Peyer's patch (tissue), 4 donors: ENCODE measurements at regions not wholly inside any gene's neighbourhood (a gene's known extent, or its start where the extent isn't known, plus 50 kb on each side); places are given as distances from the start of the nearest gene placed in this dataset.

Source experiments
- POLR2A ChIP-seq, 2 donors: fragments of 450-650 bp; IDR thresholded peaks; one replicate each; pipeline ENCODE4 v1.5.1; 2017; ENCODE audit warnings: antibody characterized with exemption in 2 of 2, mild to moderate bottlenecking in 2 of 2, moderate library complexity in 2 of 2
- TF ChIP-seq, protein P1 (sequence below), 6 experiments: fragments of 450-650 bp in 4 of 6; fragments of 200-600 bp in 2 of 6; sonication (generic) in 1 of 6; IDR thresholded peaks; one replicate each; pipeline ENCODE4 v1.5.1; 2017 to 2019; ENCODE audit warnings: antibody characterized with exemption in 6 of 6, mild to moderate bottlenecking in 3 of 6, moderate library complexity in 1 of 6

DNA sequence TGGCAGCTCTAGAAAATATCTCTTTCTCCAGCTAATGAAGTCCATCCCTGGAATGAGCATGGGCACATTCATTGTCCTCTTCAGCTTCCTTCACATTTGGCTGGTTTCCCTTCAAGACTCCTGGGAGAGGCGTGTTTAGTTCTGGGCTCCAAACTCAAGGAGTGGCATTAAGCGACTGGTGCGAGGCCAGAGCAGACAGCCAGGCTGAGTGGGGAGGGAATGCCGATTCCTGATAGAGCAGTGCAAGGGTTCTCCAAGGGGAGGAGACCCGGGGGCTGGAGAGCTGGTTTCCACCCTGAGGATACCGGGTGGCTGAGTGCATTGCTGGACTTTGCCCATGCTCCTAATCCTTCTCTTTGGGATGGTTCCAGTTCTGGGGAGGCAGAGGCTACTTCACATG is 372.1 kb downstream of the RPS24 start:
- TF ChIP-seq POLR2A (IDR thresholded peaks at IDR 0.05) = no peak
- TF ChIP-seq, protein P1, sequence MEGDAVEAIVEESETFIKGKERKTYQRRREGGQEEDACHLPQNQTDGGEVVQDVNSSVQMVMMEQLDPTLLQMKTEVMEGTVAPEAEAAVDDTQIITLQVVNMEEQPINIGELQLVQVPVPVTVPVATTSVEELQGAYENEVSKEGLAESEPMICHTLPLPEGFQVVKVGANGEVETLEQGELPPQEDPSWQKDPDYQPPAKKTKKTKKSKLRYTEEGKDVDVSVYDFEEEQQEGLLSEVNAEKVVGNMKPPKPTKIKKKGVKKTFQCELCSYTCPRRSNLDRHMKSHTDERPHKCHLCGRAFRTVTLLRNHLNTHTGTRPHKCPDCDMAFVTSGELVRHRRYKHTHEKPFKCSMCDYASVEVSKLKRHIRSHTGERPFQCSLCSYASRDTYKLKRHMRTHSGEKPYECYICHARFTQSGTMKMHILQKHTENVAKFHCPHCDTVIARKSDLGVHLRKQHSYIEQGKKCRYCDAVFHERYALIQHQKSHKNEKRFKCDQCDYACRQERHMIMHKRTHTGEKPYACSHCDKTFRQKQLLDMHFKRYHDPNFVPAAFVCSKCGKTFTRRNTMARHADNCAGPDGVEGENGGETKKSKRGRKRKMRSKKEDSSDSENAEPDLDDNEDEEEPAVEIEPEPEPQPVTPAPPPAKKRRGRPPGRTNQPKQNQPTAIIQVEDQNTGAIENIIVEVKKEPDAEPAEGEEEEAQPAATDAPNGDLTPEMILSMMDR (IDR thresholded peaks at IDR 0.05) = no peak
